Kasumi-1 (cell line): ENCODE measurements at regions not wholly inside any gene's neighbourhood (a gene's known extent, or its start where the extent isn't known, plus 50 kb on each side); places are given as distances from the start of the nearest gene placed in this dataset.
A peak's percentile ranks its signal among the peaks of the same experiment; 100 is the strongest.
"Not testable (repeated sequence)": the region's sequence is repeated elsewhere in the genome, so short reads cannot be mapped to it uniquely, and the experiment has no call there.

Source experiments
- DNase-seq, 2 experiments: peaks; one replicate each; lab custom pipeline; 2025; lab: John Stamatoyannopoulos, UW

GRCh38 chr7:17396692-17397091 is 98.2 kb downstream of the AHR start:
- no peak for DNase-seq

- peak; percentile 4 to 12 for DNase-seq
These were observed 103.6 kb downstream of the AHR start for GRCh38 chr7:17401791-17402627.

- DNase-seq, result no peak
These were observed 104.3 kb downstream of the AHR start for GRCh38 chr7:17402628-17403278.

GRCh38 chr7:17404006-17404405 is 105.6 kb downstream of the AHR start:
- peak; percentile 18 to 36 for DNase-seq

- DNase-seq, result no peak
These were observed 107.3 kb downstream of the AHR start for GRCh38 chr7:17405786-17406185.

- DNase-seq, result no peak
These were observed 108.3 kb downstream of the AHR start for GRCh38 chr7:17406738-17407137.

- no peak for DNase-seq
These were observed 108.8 kb downstream of the AHR start for GRCh38 chr7:17407229-17407628.

GRCh38 chr7:17408245-17408903 is 109.9 kb downstream of the AHR start:
- no peak for DNase-seq

- no peak for DNase-seq
These were observed 110.4 kb downstream of the AHR start for GRCh38 chr7:17408904-17409290.

- DNase-seq, result no peak
These were observed 113.5 kb downstream of the AHR start for GRCh38 chr7:17411922-17412321.

- no peak for DNase-seq
These were observed 114.4 kb downstream of the AHR start for GRCh38 chr7:17412883-17413282.

GRCh38 chr7:17415955-17416354 is 117.5 kb downstream of the AHR start:
- no peak for DNase-seq

- not testable (repeated sequence) for DNase-seq
These were observed 122.0 kb downstream of the AHR start for GRCh38 chr7:17420308-17421015.

- no peak for DNase-seq
These were observed 123.5 kb downstream of the AHR start for GRCh38 chr7:17421941-17422340.

- no peak for DNase-seq
These were observed 124.5 kb downstream of the AHR start for GRCh38 chr7:17422966-17423365.

GRCh38 chr7:17427924-17428323 is 129.5 kb downstream of the AHR start:
- DNase-seq, result no peak

- DNase-seq, result no peak
These were observed 131.1 kb downstream of the AHR start for GRCh38 chr7:17429579-17429978.

GRCh38 chr7:17432793-17433192 is 134.3 kb downstream of the AHR start:
- no peak for DNase-seq

GRCh38 chr7:17434191-17434590 is 135.7 kb downstream of the AHR start:
- no peak for DNase-seq

GRCh38 chr7:17434841-17435692 is 136.6 kb downstream of the AHR start:
- no peak for DNase-seq

GRCh38 chr7:17436126-17436525 is 137.7 kb downstream of the AHR start:
- no peak for DNase-seq
